Neural progenitor cell (in vitro differentiated cells): ENCODE measurements at regions not wholly inside any gene's neighbourhood (a gene's known extent, or its start where the extent isn't known, plus 50 kb on each side); places are given as distances from the start of the nearest gene placed in this dataset.
"Not testable (repeated sequence)": the region's sequence is repeated elsewhere in the genome, so short reads cannot be mapped to it uniquely, and the experiment has no call there.

ENCODE experiments used
- DNase-seq: peaks from one replicate; pipeline ENCODE4 v3.0.0-alpha.2; 2016; ENCODE audit warnings: low spot score
- H2AFZ ChIP-seq: fragments of 200-600 bp; sonication (generic); replicated peaks from 2 replicates; pipeline ENCODE4 v1.6.1; 2016; ENCODE audit warnings: antibody characterized with exemption
- H3F3A ChIP-seq: fragments of 200-600 bp; sonication (generic); 2 replicates; pipeline ENCODE4 v1.6.1; 2016; ENCODE audit warnings: antibody characterized with exemption, low read depth
- H3K27ac ChIP-seq: fragments of 200-600 bp; sonication (generic); 2 replicates; pipeline ENCODE4 v1.5.1; 2016; ENCODE audit warnings: mild to moderate bottlenecking
- H3K27me3 ChIP-seq: fragments of 200-600 bp; sonication (generic); 2 replicates; pipeline ENCODE4 v1.6.1; 2016; ENCODE audit warnings: mild to moderate bottlenecking, moderate library complexity
- H3K36me3 ChIP-seq: fragments of 200-600 bp; sonication (generic); 2 replicates; pipeline ENCODE4 v1.5.1; 2016
- H3K4me1 ChIP-seq: fragments of 200-600 bp; sonication (generic); 2 replicates; pipeline ENCODE4 v1.6.1; 2016; ENCODE audit warnings: mixed run types
- H3K4me2 ChIP-seq: fragments of 200-600 bp; sonication (generic); 2 replicates; pipeline ENCODE4 v1.6.1; 2016
- H3K4me3 ChIP-seq: fragments of 200-600 bp; sonication (generic); 2 replicates; pipeline ENCODE4 v1.5.1; 2016
- H3K79me2 ChIP-seq: fragments of 200-600 bp; sonication (generic); 2 replicates; pipeline ENCODE4 v1.6.1; 2016; ENCODE audit warnings: low read depth
- H3K9ac ChIP-seq: fragments of 200-600 bp; sonication (generic); 2 replicates; pipeline ENCODE4 v1.6.1; 2016
- H3K9me3 ChIP-seq: fragments of 200-600 bp; sonication (generic); 2 replicates; pipeline ENCODE4 v1.5.1; 2016; ENCODE audit warnings: low read depth
- H4K20me1 ChIP-seq: fragments of 200-600 bp; sonication (generic); 2 replicates; pipeline ENCODE4 v1.6.1; 2016; ENCODE audit warnings: low read depth
- H3K27ac Mint-ChIP-seq: 3 replicates; pipeline ENCODE4 v1.8.0; 2021; ENCODE audit warnings: mixed read lengths
- H3K27me3 Mint-ChIP-seq: 2 replicates; pipeline ENCODE4 v1.8.0; 2022; ENCODE audit warnings: low read depth, mild to moderate bottlenecking, inconsistent platforms, moderate library complexity, mixed read lengths; ENCODE audit not compliant: insufficient read depth
- H3K36me3 Mint-ChIP-seq: 3 replicates; pipeline ENCODE4 v1.8.0; 2021; ENCODE audit warnings: mixed read lengths
- H3K4me1 Mint-ChIP-seq: 3 replicates; pipeline ENCODE4 v1.8.0; 2021; ENCODE audit warnings: mixed read lengths
- H3K4me3 Mint-ChIP-seq: 3 replicates; pipeline ENCODE4 v1.8.0; 2021; ENCODE audit warnings: mild to moderate bottlenecking, moderate library complexity, mixed read lengths
- H3K9me3 Mint-ChIP-seq: 3 replicates; pipeline ENCODE4 v1.8.0; 2020; ENCODE audit warnings: mixed read lengths
- EZH2 ChIP-seq: fragments of 200-600 bp; sonication (generic); IDR thresholded peaks from 2 replicates; pipeline ENCODE4 v1.6.1; 2017; ENCODE audit warnings: antibody characterized with exemption, mild to moderate bottlenecking, moderate library complexity
- EZH2phosphoT487 ChIP-seq: fragments of 200-600 bp; sonication (generic); IDR thresholded peaks from 2 replicates; pipeline ENCODE4 v1.6.1; 2017; ENCODE audit warnings: antibody characterized with exemption
- TF ChIP-seq, protein P1 (sequence below): fragments of 200-600 bp; sonication (generic); IDR thresholded peaks from 2 replicates; pipeline ENCODE4 v1.5.1; 2017; ENCODE audit warnings: antibody characterized with exemption, mild to moderate bottlenecking

DNA sequence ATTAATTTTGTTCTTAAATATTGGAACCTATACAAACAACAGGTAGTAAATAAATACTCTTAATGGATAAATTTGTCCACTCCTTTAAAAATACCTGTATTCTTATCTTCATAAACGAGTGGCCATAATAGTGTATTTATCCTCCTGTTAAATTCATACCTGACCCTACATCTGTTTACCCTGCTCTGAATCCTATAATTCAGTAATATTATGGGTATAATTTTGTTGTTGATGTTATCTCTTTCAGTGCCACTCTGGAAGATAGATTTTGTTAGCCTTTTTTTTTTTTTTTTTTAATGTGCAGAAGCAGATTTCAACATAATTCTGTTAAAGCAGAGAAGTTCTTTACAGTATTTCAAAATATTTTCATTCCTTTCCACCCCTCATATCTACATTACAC, 1337.9 kb downstream of the PLA2G4A start:
- no peaks in the 10 kb centered on the region for H3K79me2 ChIP-seq
- H3K9me3 ChIP-seq, result no peaks in the 10 kb centered on the region
- no peak overlapping the region for H2AFZ ChIP-seq
- no peaks in the 10 kb centered on the region for H3F3A ChIP-seq
- no peaks in the 10 kb centered on the region for H3K4me1 ChIP-seq
- Mint-ChIP-seq H3K27ac (no peak overlapping the region), H3K9me3 (no peaks in the 10 kb centered on the region), H3K36me3 (no peaks in the 10 kb centered on the region), H3K4me3 (no peak overlapping the region), H3K4me1 (no peaks in the 10 kb centered on the region), H3K27me3 (no peaks in the 10 kb centered on the region)
- H3K4me2 ChIP-seq, result no peak overlapping the region
- H3K27me3 ChIP-seq, result no peaks in the 10 kb centered on the region
- H4K20me1 ChIP-seq, result no peaks in the 10 kb centered on the region
- no peaks in the 10 kb centered on the region for H3K36me3 ChIP-seq
- H3K9ac ChIP-seq, result no peak overlapping the region
- no peak overlapping the region for H3K27ac ChIP-seq
- H3K4me3 ChIP-seq, result no peak overlapping the region
- DNase-seq, result no peak
- TF ChIP-seq, protein P1, sequence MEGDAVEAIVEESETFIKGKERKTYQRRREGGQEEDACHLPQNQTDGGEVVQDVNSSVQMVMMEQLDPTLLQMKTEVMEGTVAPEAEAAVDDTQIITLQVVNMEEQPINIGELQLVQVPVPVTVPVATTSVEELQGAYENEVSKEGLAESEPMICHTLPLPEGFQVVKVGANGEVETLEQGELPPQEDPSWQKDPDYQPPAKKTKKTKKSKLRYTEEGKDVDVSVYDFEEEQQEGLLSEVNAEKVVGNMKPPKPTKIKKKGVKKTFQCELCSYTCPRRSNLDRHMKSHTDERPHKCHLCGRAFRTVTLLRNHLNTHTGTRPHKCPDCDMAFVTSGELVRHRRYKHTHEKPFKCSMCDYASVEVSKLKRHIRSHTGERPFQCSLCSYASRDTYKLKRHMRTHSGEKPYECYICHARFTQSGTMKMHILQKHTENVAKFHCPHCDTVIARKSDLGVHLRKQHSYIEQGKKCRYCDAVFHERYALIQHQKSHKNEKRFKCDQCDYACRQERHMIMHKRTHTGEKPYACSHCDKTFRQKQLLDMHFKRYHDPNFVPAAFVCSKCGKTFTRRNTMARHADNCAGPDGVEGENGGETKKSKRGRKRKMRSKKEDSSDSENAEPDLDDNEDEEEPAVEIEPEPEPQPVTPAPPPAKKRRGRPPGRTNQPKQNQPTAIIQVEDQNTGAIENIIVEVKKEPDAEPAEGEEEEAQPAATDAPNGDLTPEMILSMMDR, result no peak
- TF ChIP-seq EZH2 (no peak), EZH2phosphoT487 (no peak)

DNA sequence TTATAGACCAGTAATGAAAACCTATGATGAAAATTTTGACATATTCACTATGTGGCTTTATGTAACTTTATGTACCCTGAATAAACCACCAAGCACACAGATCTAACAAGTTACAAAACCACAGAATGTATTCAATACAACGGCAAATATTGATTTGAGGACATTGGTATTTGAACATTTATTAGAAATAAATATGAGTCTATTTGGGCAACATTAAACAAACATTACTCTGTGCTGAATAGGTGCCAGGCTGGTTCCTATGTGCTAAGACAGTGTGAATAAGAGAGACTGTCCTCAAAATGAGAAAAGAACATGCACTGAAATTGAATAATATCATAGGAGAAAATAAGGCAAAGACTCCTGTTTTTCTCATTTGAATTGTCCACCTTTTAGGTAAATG, 1341.2 kb downstream of the PLA2G4A start:
- no peak overlapping the region for H3K4me3 Mint-ChIP-seq
- H3K9me3 Mint-ChIP-seq, result no peaks in the 10 kb centered on the region
- no peak overlapping the region for H3K27ac Mint-ChIP-seq
- no peaks in the 10 kb centered on the region for H3K4me1 Mint-ChIP-seq
- DNase-seq, result no peak
- Histone ChIP-seq H3K4me1 (no peaks in the 10 kb centered on the region), H3K9me3 (no peaks in the 10 kb centered on the region), H4K20me1 (no peaks in the 10 kb centered on the region), H2AFZ (no peak overlapping the region), H3F3A (no peaks in the 10 kb centered on the region), H3K36me3 (no peaks in the 10 kb centered on the region), H3K4me3 (no peak overlapping the region), H3K79me2 (no peaks in the 10 kb centered on the region), H3K27ac (no peak overlapping the region), H3K9ac (no peak overlapping the region), H3K4me2 (no peak overlapping the region), H3K27me3 (no peaks in the 10 kb centered on the region)
- no peaks in the 10 kb centered on the region for H3K36me3 Mint-ChIP-seq
- H3K27me3 Mint-ChIP-seq, result no peaks in the 10 kb centered on the region
- TF ChIP-seq, protein P1, result no peak
- TF ChIP-seq EZH2phosphoT487 (no peak), EZH2 (no peak)

DNA sequence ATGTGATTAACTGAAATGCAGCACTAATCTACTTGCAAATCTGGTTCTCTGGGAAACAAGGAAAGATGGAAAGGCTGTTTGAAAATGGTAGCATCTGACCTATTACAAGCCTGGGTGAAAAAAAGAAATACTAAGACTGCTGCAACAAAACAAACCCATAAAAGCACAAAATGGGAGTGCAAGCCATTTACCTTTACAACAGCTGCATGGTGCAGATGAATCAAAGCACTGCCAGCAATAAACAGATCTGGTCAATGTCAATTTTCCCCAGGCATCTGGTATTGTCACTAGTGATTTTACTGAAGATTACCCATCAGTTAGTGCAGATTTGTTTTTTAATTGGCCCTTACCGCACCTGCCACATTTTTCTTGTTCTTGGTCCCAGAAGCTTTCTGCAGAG, 1341.7 kb downstream of the PLA2G4A start:
- no peaks in the 10 kb centered on the region for H3K9me3 Mint-ChIP-seq
- TF ChIP-seq, protein P1, result no peak
- no peak for TF ChIP-seq EZH2
- no peak for TF ChIP-seq EZH2phosphoT487
- no peak overlapping the region for H3K4me3 Mint-ChIP-seq
- H3K4me1 Mint-ChIP-seq, result no peaks in the 10 kb centered on the region
- Histone ChIP-seq H3K36me3 (no peaks in the 10 kb centered on the region), H4K20me1 (no peaks in the 10 kb centered on the region), H3K4me2 (no peak overlapping the region), H2AFZ (no peak overlapping the region), H3K27ac (no peak overlapping the region), H3K9ac (no peak overlapping the region), H3K27me3 (no peaks in the 10 kb centered on the region), H3K79me2 (no peaks in the 10 kb centered on the region), H3F3A (no peaks in the 10 kb centered on the region), H3K9me3 (no peaks in the 10 kb centered on the region), H3K4me3 (no peak overlapping the region), H3K4me1 (no peaks in the 10 kb centered on the region)
- no peaks in the 10 kb centered on the region for H3K27me3 Mint-ChIP-seq
- no peak for DNase-seq
- H3K36me3 Mint-ChIP-seq, result no peaks in the 10 kb centered on the region
- no peak overlapping the region for H3K27ac Mint-ChIP-seq

DNA sequence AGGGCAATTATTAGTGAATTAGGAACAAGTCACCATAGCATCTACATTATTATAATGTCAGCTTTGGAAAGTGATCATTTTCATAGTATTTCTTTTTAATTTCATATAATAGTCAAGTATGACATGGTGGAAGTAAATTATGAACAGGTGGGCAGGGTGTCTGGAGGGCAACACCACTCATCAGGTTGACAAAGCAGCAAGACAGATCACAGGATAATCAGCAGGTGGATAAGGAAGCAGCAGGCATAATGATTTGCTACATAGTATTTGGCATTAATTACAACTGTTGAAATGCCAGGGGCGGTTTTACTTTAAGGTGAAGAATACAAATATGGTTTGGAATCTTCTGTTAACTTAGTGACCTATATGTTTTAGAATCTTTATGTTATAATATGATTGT, 1342.2 kb downstream of the PLA2G4A start:
- Histone ChIP-seq H3K27me3 (no peaks in the 10 kb centered on the region), H3K27ac (no peak overlapping the region), H3K9me3 (no peaks in the 10 kb centered on the region), H3K4me2 (no peak overlapping the region), H3K79me2 (no peaks in the 10 kb centered on the region), H3K36me3 (no peaks in the 10 kb centered on the region), H3K4me3 (no peak overlapping the region), H3F3A (no peaks in the 10 kb centered on the region), H4K20me1 (no peaks in the 10 kb centered on the region), H3K9ac (no peak overlapping the region), H3K4me1 (no peaks in the 10 kb centered on the region), H2AFZ (no peak overlapping the region)
- Mint-ChIP-seq H3K9me3 (no peaks in the 10 kb centered on the region), H3K4me1 (no peaks in the 10 kb centered on the region), H3K4me3 (no peak overlapping the region), H3K27me3 (no peaks in the 10 kb centered on the region), H3K27ac (no peak overlapping the region), H3K36me3 (no peaks in the 10 kb centered on the region)
- TF ChIP-seq, protein P1, result no peak
- no peak for TF ChIP-seq EZH2phosphoT487
- no peak for TF ChIP-seq EZH2
- DNase-seq, result no peak

DNA sequence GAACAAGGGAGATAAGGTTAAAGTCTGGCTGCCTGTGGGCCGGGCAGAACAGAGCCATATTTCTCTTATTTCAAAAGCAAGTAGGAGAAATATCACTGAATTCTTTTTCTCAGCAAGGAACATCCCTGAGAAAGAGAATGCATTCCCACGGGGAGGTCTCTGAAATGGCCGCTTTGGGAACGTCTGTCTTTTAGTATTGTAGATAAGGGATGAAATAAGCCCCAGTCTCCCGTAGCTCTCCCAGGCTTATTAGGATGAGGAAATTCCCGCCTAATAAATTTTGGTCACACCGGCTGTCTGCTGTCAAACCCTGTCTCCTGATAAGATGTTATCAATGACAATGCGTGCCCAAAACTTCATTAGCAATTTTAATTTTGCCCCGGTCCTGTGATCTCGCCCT, 1353.3 kb downstream of the PLA2G4A start:
- not testable (repeated sequence) for H3K27me3 Mint-ChIP-seq, DNase-seq, H3K27ac ChIP-seq, H3K4me1 Mint-ChIP-seq, H3K27me3 ChIP-seq, H2AFZ ChIP-seq, H3K4me2 ChIP-seq, H3F3A ChIP-seq, H3K4me3 Mint-ChIP-seq, H3K36me3 Mint-ChIP-seq, H3K4me3 ChIP-seq, H4K20me1 ChIP-seq, H3K27ac Mint-ChIP-seq, H3K4me1 ChIP-seq, H3K36me3 ChIP-seq, H3K9me3 Mint-ChIP-seq, H3K9ac ChIP-seq, H3K9me3 ChIP-seq, H3K79me2 ChIP-seq
